B cell (primary cell): ENCODE measurements at regions not wholly inside any gene's neighbourhood (a gene's known extent, or its start where the extent isn't known, plus 50 kb on each side); places are given as distances from the start of the nearest gene placed in this dataset.
"Not testable (repeated sequence)": the region's sequence is repeated elsewhere in the genome, so short reads cannot be mapped to it uniquely, and the experiment has no call there.

Experiments used
- ATAC-seq: fragments of 200-7000 bp; cut with Tn5 transposase; one replicate; pipeline ENCODE4 v1.10.0; 2021; ENCODE audit warnings: low read depth, mild to moderate bottlenecking, moderate number of reproducible peaks, moderate library complexity
- CTCF ChIA-PET: fragments of 350-600 bp; sonication (Branson Sonifier 250); formaldehyde crosslinking; loops from one replicate; lab custom pipeline; 2021; ENCODE audit warnings: antibody characterized with exemption, inconsistent platforms; lab: Charles Lee
- POLR2A ChIA-PET: fragments of 350-600 bp; sonication (Branson Sonifier 250); formaldehyde crosslinking; loops from one replicate; lab custom pipeline; 2021; ENCODE audit warnings: antibody characterized with exemption; lab: Charles Lee
- DNase-seq: peaks from one replicate; pipeline ENCODE4 v3.0.0; 2013
- H2AFZ ChIP-seq: 2 replicates; pipeline ENCODE4 v1.6.1; 2012; ENCODE audit warnings: mild to moderate bottlenecking, low read depth, low read length; ENCODE audit not compliant: insufficient read depth, poor library complexity, severe bottlenecking
- H3K27ac ChIP-seq, 2 donors: 1 replicate in 1 of 2; 2 replicates in 1 of 2; pipeline ENCODE4 v1.5.1; 2012 to 2013; ENCODE audit warnings: low read length in 2 of 2, mild to moderate bottlenecking in 2 of 2, moderate library complexity in 1 of 2
- H3K27me3 ChIP-seq, 4 experiments: fragments of 200-600 bp in 1 of 4; sonication (generic) in 1 of 4; replicated peaks in 1 of 4; 1 replicate in 2 of 4; 2 replicates in 2 of 4; pipeline versions ENCODE4 v1.6.1 to v1.7.0; 2013 to 2016; ENCODE audit warnings: low read length in 3 of 4, mild to moderate bottlenecking in 2 of 4, mixed read lengths in 1 of 4, moderate library complexity in 1 of 4; ENCODE audit not compliant: insufficient read depth in 4 of 4, control insufficient read depth in 3 of 4; ENCODE audit errors: control extremely low read depth in 1 of 4
- H3K36me3 ChIP-seq, 2 experiments: replicated peaks in 1 of 2; 1 replicate in 1 of 2; 2 replicates in 1 of 2; pipeline versions ENCODE4 v1.6.1 to v1.7.1; 2013; ENCODE audit warnings: low read length in 1 of 2; ENCODE audit not compliant: insufficient read depth in 2 of 2, control insufficient read depth in 1 of 2; ENCODE audit errors: control extremely low read depth in 1 of 2, extremely low read depth in 1 of 2
- H3K4me1 ChIP-seq, 2 donors: fragments of 200-600 bp in 1 of 2; sonication (generic) in 1 of 2; 1 replicate in 1 of 2; 2 replicates in 1 of 2; pipeline versions ENCODE4 v1.5.1 to v1.6.1; 2013 to 2017; ENCODE audit warnings: low read length in 2 of 2; ENCODE audit not compliant: control insufficient read depth in 2 of 2, insufficient read depth in 2 of 2
- H3K4me2 ChIP-seq: replicated peaks from 2 replicates; pipeline ENCODE3; 2012; ENCODE audit warnings: mild to moderate bottlenecking, low read depth, low read length; ENCODE audit not compliant: poor library complexity, severe bottlenecking
- H3K4me3 ChIP-seq, 5 experiments: fragments of 200-600 bp in 1 of 5; sonication (generic) in 1 of 5; 1 replicate in 3 of 5; 2 replicates in 2 of 5; pipeline versions ENCODE4 v1.5.1 to v1.7.0; 2011 to 2016; ENCODE audit warnings: low read length in 4 of 5, mild to moderate bottlenecking in 4 of 5, low read depth in 2 of 5, control low read depth in 1 of 5, moderate library complexity in 1 of 5; ENCODE audit not compliant: insufficient read depth in 1 of 5; ENCODE audit errors: control extremely low read depth in 1 of 5, extremely low read depth in 1 of 5
- H3K79me2 ChIP-seq: fragments of 200-600 bp; sonication (generic); one replicate; pipeline ENCODE4 v1.6.0; 2016; ENCODE audit warnings: low read length; ENCODE audit not compliant: control insufficient read depth, insufficient read depth
- H3K9ac ChIP-seq: fragments of 200-600 bp; sonication (generic); 2 replicates; pipeline ENCODE4 v1.6.1; 2017; ENCODE audit warnings: mild to moderate bottlenecking, low read length, moderate library complexity
- H3K9me3 ChIP-seq, 3 donors: one replicate each; pipeline versions ENCODE4 v1.6.1 to v1.7.1; 2013; ENCODE audit warnings: low read length in 2 of 3; ENCODE audit not compliant: control insufficient read depth in 2 of 3, insufficient read depth in 1 of 3; ENCODE audit errors: control extremely low read depth in 1 of 3
- H4K20me1 ChIP-seq: 2 replicates; pipeline ENCODE4 v1.6.0; 2012; ENCODE audit warnings: mild to moderate bottlenecking, low read length; ENCODE audit not compliant: insufficient read depth, control insufficient read depth, poor library complexity, severe bottlenecking
- H3K27ac Mint-ChIP-seq: one replicate; pipeline ENCODE4 v1.8.0; 2021; ENCODE audit warnings: mixed read lengths
- H3K27me3 Mint-ChIP-seq: one replicate; pipeline ENCODE4 v1.8.0; 2021; ENCODE audit warnings: mixed read lengths
- H3K4me1 Mint-ChIP-seq: one replicate; pipeline ENCODE4 v1.8.0; 2021; ENCODE audit warnings: mixed read lengths
- H3K4me3 Mint-ChIP-seq: one replicate; pipeline ENCODE4 v1.8.0; 2021; ENCODE audit warnings: mixed read lengths
- H3K9me3 Mint-ChIP-seq: one replicate; pipeline ENCODE4 v1.8.0; 2022; ENCODE audit warnings: mixed read lengths; ENCODE audit not compliant: insufficient read depth
- CTCF ChIP-seq: fragments of 200-600 bp; IDR thresholded peaks from one replicate; pipeline ENCODE4 v1.8.0; 2022; ENCODE audit warnings: antibody characterized with exemption, mild to moderate bottlenecking
- EZH2 ChIP-seq: IDR thresholded peaks from 2 replicates; pipeline ENCODE4 v1.6.1; 2012; ENCODE audit warnings: borderline replicate concordance, low read depth, mild to moderate bottlenecking, moderate library complexity, low read length; ENCODE audit not compliant: insufficient read depth, poor library complexity, severe bottlenecking
- WGBS: methylation state at CpG from one replicate; pipeline ENCODE4 v1.1.5; 2013; ENCODE audit warnings: missing lambda C conversion rate; ENCODE audit not compliant: insufficient coverage; 5-methylcytosine and 5-hydroxymethylcytosine counted together
- intact Hi-C: fragments of 100-400 bp; cut with micrococcal nuclease; formaldehyde crosslinking; loops from one replicate; pipeline ENCODE4 v1.10.0; 2022

GRCh38 chr6:6873778-6874177 is 234.0 kb upstream of the RREB1 start:
- Histone ChIP-seq H3K9ac (no peak overlapping the region), H4K20me1 (no peaks in the 10 kb centered on the region), H2AFZ (no peak overlapping the region), H3K36me3 (no peaks in the 10 kb centered on the region), H3K27ac (no peak overlapping the region), H3K27me3 (peaks cover 0 to 10% (median 0%) of the 10 kb centered on the region in 4 experiments), H3K79me2 (no peaks in the 10 kb centered on the region), H3K4me2 (no peak overlapping the region), H3K4me3 (no peak overlapping the region), H3K4me1 (no peaks in the 10 kb centered on the region), H3K9me3 (no peaks in the 10 kb centered on the region)
- DNase-seq (no peak), ATAC-seq (no peak)
- TF ChIP-seq EZH2 (no peak), CTCF (no peak)
- CTCF ChIA-PET: interaction anchor here (0.6 kb wide), 1 partner anchor 10 kb away, joined by 3 read pairs; no protein-coding TSS in a partner anchor
- WGBS: 79% methylated on average over 1 of the region's 6 CpGs
- POLR2A ChIA-PET: no interaction called here
- intact Hi-C loops: no loop called here
- Mint-ChIP-seq H3K9me3 (no peaks in the 10 kb centered on the region), H3K27ac (no peak overlapping the region), H3K27me3 (peaks cover 9% of the 10 kb centered on the region), H3K4me1 (no peaks in the 10 kb centered on the region), H3K4me3 (no peak overlapping the region)

GRCh38 chr6:6875818-6876470 is 231.8 kb upstream of the RREB1 start:
- 90% methylated on average over 2 of the region's 5 CpGs for WGBS
- Mint-ChIP-seq H3K4me1 (peaks cover 7% of the 10 kb centered on the region), H3K27ac (no peak overlapping the region), H3K9me3 (no peaks in the 10 kb centered on the region), H3K27me3 (peaks cover 9% of the 10 kb centered on the region), H3K4me3 (no peak overlapping the region)
- Histone ChIP-seq H3K27ac (no peak overlapping the region), H3K36me3 (no peaks in the 10 kb centered on the region), H3K4me1 (no peaks in the 10 kb centered on the region), H3K27me3 (peaks cover 0 to 10% (median 0%) of the 10 kb centered on the region in 4 experiments), H3K79me2 (no peaks in the 10 kb centered on the region), H3K4me3 (no peak overlapping the region), H3K9ac (no peak overlapping the region), H3K4me2 (no peak overlapping the region), H2AFZ (no peak overlapping the region), H3K9me3 (no peaks in the 10 kb centered on the region), H4K20me1 (no peaks in the 10 kb centered on the region)
- DNase-seq (no peak), ATAC-seq (no peak)
- TF ChIP-seq EZH2 (no peak), CTCF (no peak)
- intact Hi-C loops: no loop called here
- POLR2A ChIA-PET: no interaction called here
- CTCF ChIA-PET: interaction anchor here (0.7 kb wide), 1 partner anchor 311 kb away, joined by 5 read pairs; no protein-coding TSS in a partner anchor

- H3K36me3 ChIP-seq, H4K20me1 ChIP-seq, H3K4me1 ChIP-seq, H3K4me3 Mint-ChIP-seq, H3K27ac ChIP-seq, H3K9me3 ChIP-seq, H3K27me3 Mint-ChIP-seq, intact Hi-C loops, DNase-seq, H2AFZ ChIP-seq, H3K4me3 ChIP-seq, H3K79me2 ChIP-seq, H3K27ac Mint-ChIP-seq, CTCF ChIA-PET, ATAC-seq, H3K4me1 Mint-ChIP-seq, POLR2A ChIA-PET, H3K4me2 ChIP-seq, H3K27me3 ChIP-seq, H3K9ac ChIP-seq, H3K9me3 Mint-ChIP-seq: not testable (repeated sequence)
- no CpG with 5 or more reads among the region's 5 CpGs for WGBS
Measured at GRCh38 chr6:6877792-6878191, 230.0 kb upstream of the RREB1 start.
